GM06990 (cell line): ENCODE measurements at regions not wholly inside any gene's neighbourhood (a gene's known extent, or its start where the extent isn't known, plus 50 kb on each side); places are given as distances from the start of the nearest gene placed in this dataset.

Experiments used
- DNase-seq: peaks from one replicate; pipeline ENCODE4 v3.0.0-alpha.2; 2011; ENCODE audit not compliant: insufficient read length; ENCODE audit errors: extremely low read depth
- H3K27me3 ChIP-seq: replicated peaks from 2 replicates; pipeline ENCODE4 v1.6.0; 2011; ENCODE audit warnings: low read length; ENCODE audit not compliant: control insufficient read depth, insufficient read depth
- H3K36me3 ChIP-seq: 2 replicates; pipeline ENCODE4 v1.5.1; 2011; ENCODE audit warnings: low read length; ENCODE audit not compliant: control insufficient read depth, insufficient read depth
- H3K4me3 ChIP-seq: replicated peaks from 2 replicates; pipeline ENCODE4 v1.5.1; 2011; ENCODE audit warnings: low read depth, mild to moderate bottlenecking, control low read depth, low read length
- TF ChIP-seq, protein P1 (sequence below): IDR thresholded peaks from 2 replicates; pipeline ENCODE4 v1.5.1; 2011; ENCODE audit warnings: low read length, control low read depth, mild to moderate bottlenecking, inconsistent platforms; ENCODE audit not compliant: insufficient read depth, poor library complexity, severe bottlenecking

DNA sequence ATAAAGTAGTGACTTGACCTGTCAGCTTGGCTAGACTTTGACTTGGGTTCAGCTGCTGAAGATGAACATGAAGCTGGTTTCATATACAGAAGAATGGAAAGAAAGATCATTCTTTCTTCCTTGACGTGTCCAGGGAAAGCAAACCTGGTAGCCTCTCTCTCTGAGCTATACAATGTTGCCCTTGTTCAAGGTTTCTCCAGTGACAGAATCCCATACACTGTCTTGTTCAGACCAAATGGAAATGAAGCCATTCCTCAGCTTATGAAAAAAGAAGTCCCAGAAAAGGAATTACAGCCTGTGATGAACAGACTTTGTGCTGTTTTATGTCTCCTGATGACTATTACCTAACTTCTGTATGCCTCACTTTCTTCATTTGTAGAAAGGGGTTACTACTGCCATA lies 349.8 kb upstream of the KLF4 start:
- DNase-seq: no peak
- no peak overlapping the region for H3K4me3 ChIP-seq
- no peaks in the 10 kb centered on the region for H3K27me3 ChIP-seq
- TF ChIP-seq, protein P1, sequence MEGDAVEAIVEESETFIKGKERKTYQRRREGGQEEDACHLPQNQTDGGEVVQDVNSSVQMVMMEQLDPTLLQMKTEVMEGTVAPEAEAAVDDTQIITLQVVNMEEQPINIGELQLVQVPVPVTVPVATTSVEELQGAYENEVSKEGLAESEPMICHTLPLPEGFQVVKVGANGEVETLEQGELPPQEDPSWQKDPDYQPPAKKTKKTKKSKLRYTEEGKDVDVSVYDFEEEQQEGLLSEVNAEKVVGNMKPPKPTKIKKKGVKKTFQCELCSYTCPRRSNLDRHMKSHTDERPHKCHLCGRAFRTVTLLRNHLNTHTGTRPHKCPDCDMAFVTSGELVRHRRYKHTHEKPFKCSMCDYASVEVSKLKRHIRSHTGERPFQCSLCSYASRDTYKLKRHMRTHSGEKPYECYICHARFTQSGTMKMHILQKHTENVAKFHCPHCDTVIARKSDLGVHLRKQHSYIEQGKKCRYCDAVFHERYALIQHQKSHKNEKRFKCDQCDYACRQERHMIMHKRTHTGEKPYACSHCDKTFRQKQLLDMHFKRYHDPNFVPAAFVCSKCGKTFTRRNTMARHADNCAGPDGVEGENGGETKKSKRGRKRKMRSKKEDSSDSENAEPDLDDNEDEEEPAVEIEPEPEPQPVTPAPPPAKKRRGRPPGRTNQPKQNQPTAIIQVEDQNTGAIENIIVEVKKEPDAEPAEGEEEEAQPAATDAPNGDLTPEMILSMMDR: no peak
- H3K36me3 ChIP-seq: no peaks in the 10 kb centered on the region

GRCh38 chr9:107838766-107839165 lies 349.2 kb upstream of the KLF4 start:
- no peaks in the 10 kb centered on the region for H3K36me3 ChIP-seq
- TF ChIP-seq, protein P1: no peak
- no peak for DNase-seq
- H3K27me3 ChIP-seq: no peaks in the 10 kb centered on the region
- H3K4me3 ChIP-seq: no peak overlapping the region

GRCh38 chr9:107836300-107836699 lies 346.7 kb upstream of the KLF4 start:
- H3K4me3 ChIP-seq: no peak overlapping the region
- H3K27me3 ChIP-seq: no peaks in the 10 kb centered on the region
- DNase-seq: no peak
- TF ChIP-seq, protein P1: no peak
- no peaks in the 10 kb centered on the region for H3K36me3 ChIP-seq

GRCh38 chr9:107833295-107833694 lies 343.7 kb upstream of the KLF4 start:
- no peaks in the 10 kb centered on the region for H3K27me3 ChIP-seq
- H3K4me3 ChIP-seq: no peak overlapping the region
- TF ChIP-seq, protein P1: no peak
- H3K36me3 ChIP-seq: no peaks in the 10 kb centered on the region
- DNase-seq: no peak

DNA sequence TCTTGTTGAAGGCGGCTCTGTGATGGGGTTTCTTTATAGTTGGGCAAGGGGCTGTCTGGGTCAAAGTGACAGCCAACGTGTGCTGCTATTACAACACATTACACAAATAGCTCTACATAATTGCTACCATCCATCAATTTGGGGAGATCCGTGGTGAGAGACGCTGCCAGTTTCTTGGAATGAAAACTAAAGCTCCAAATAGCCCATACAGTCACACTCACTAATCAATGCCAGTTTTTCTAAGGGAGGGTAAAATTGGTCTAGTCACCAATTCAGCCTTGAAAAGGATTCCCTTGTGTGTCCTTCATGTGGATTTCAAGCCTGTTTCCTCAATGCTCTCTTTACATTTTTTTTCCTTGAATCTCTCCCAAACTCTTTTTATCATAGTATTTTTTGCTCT lies 343.3 kb upstream of the KLF4 start:
- Histone ChIP-seq H3K4me3 (no peak overlapping the region), H3K27me3 (no peaks in the 10 kb centered on the region), H3K36me3 (no peaks in the 10 kb centered on the region)
- DNase-seq: no peak
- TF ChIP-seq, protein P1: no peak

DNA sequence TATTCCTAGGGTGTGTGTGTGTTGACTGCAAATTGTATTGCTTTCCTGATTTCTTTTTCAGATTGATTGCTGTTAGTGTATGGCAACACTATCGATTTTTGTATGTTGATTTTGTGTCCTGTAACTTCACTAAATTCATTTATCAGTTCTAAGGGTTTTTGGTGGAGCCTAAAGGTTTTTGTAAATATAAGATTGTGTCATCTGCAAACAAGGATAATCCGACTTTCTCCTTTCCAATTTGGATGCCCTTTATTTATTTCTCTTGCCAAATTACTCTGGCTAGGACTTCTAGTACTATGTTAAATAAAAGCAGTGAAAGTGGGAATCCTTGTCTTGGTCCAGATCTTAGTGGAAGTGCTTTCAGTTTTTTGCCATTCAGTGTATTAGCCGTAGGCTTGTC lies 340.9 kb upstream of the KLF4 start:
- DNase-seq: no peak
- Histone ChIP-seq H3K27me3 (no peaks in the 10 kb centered on the region), H3K36me3 (no peaks in the 10 kb centered on the region), H3K4me3 (no peak overlapping the region)
- TF ChIP-seq, protein P1: no peak
